SKM-1 treated with dmso at 0.1 percent for 144 hours (cell line): ENCODE measurements at regions not wholly inside any gene's neighbourhood (a gene's known extent, or its start where the extent isn't known, plus 50 kb on each side); places are given as distances from the start of the nearest gene placed in this dataset.
"Not testable (repeated sequence)": the region's sequence is repeated elsewhere in the genome, so short reads cannot be mapped to it uniquely, and the experiment has no call there.

Source experiments
- DNase-seq: peaks from one replicate; lab custom pipeline; 2025; ENCODE audit not compliant: unreplicated experiment; lab: John Stamatoyannopoulos, UW

DNA sequence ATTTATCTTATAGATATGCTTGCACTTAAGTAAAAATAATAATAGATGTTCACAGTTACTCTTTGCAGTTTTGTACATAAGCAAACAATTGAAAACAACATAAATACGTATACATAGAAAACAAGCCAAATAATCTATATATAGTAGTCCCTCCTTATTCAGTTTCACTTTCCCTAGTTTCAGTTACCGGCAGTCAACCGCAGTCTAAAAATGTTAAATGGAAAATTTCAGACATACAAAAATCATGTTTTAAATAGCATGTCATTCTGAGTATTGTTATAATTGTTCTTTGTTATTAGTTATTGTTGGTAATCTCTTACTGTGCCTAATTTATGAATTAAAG, 262.0 kb downstream of the CGGBP1 start:
- DNase-seq = no peak

DNA sequence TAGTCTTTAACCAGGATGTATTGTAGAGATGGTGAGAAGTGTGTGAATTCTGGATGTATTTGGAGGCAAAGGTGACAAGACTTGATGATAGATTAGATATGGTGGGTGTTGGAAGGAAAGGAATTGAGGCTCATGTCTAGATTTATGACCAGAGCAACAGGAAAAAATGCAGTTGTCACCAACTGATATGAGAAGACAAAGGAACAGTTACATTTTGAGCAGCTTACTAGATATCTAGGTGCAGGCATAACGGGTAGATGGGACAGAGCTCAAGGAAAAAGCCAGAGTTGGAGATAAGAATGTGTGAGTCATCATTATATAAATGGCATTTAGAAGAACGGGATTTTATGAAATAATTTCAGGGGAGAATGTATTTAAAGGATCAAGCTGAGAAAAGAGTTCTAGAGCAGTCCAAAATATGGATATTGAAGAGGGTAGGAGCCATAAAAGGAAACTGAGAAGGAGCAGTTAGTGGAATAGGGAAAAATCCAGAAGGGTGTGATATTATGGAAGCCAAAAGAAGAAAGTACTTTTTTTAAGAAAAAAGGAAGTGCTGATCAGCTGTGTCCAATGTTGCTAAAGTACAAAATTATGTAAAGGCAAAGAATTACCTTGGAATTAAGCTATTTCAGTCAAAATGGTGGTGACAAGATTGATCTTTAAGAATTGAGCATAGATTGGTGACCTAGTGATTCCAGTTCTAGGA, 262.5 kb downstream of the CGGBP1 start:
- no peak for DNase-seq

DNA sequence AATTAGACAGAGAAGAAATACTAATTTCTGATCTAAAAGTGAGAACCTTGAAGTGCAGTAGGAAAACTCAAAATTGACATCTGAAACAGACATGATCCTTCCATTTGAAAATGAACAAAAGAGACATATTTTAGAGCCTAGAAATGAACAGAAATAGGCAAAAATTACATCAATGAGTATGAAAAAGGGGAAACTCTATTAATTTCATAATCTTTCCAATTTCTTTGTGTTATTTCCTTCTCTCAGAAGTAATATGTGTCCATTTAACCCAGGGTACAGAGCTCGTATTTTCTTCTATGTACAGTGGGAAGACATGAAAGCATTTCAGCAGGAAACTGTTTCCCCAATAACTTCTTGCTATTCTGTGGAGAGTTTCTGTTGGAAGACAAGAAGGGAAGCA, 263.1 kb downstream of the CGGBP1 start:
- DNase-seq = no peak

- DNase-seq = no peak
Measured at GRCh38 chr3:87793337-87793877, 265.4 kb downstream of the CGGBP1 start.

- DNase-seq = no peak
Measured at GRCh38 chr3:87792534-87793336, 266.1 kb downstream of the CGGBP1 start, which contains the start of gene HTR1F. HTR1F (plus strand) TSS chr3:87792706.

DNA sequence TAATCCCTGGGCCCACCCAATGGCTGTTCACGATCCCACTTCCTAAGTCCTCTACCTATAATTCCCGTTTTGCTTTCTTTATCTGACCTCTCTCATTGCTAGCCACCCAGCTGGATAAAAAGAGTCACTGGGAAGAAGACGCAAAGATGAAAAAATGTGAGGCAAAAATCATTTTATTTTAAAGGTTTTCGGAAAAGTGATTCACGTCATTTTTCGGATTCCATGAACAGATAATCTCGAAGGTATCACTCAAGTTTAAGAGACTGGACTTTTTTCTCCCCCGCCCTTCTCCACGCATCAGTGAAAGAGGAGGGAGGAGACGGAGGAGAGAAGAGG, 266.6 kb downstream of the CGGBP1 start:
- no peak for DNase-seq

DNA sequence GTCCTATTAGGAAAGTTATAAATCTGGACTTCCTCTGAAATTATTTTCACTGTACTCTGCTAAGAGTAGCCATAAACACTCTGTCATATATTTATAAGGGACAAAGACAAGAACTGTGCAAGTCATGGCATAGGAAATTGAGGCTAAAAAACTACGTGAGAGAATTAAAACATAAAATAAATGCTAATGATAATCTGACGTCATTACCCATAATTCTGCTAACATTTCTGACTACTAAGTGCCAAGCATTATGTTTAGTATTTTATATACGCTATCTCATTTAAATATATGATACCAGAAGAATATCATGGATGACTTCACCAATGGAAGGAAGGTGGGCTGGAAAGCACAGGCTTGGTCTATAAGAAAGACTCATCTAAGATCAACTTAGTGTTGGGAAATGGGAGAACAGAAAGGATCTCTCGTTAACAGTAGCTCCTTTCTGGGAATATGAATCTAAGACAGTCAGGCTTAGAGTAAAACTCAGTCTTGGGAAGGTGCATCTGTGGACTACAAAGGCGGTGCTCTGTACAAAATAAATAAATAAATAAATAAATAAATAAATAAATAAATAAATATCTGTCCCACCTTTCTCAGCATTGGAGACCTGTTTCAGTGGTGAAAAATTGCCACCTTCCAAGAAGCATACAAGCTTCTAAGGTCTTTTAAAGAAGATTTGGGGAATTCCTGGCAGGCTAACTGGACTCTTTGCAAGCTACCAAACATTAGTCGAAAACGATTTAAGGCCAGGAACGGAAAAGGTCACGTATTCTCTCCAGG, 267.4 kb downstream of the CGGBP1 start:
- DNase-seq = no peak

DNA sequence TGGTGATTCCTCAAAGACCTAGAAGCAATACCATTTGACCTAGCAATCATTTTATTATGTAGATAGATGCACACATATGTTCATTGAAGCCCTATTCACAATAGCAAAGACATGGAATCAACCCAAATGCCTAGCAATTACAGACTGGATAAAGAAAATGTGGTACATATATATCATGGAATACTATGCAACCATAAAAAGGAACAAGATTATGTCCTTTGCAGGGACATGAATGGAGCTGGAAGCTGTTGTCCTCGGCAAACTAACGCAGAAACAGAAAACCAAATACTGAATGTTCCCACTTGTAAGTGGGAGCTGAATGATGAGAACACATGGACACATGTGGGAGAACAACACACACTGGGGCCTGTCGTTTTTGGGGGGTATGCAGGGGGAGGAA, 269.8 kb downstream of the CGGBP1 start:
- not testable (repeated sequence) for DNase-seq

GRCh38 chr3:87788516-87788915, 270.3 kb downstream of the CGGBP1 start:
- no peak for DNase-seq

- peak; percentile 55 for DNase-seq
Measured at GRCh38 chr3:87780811-87781210, 278.0 kb downstream of the CGGBP1 start.

- no peak for DNase-seq
Measured at GRCh38 chr3:87778876-87779275, 279.9 kb downstream of the CGGBP1 start.

DNA sequence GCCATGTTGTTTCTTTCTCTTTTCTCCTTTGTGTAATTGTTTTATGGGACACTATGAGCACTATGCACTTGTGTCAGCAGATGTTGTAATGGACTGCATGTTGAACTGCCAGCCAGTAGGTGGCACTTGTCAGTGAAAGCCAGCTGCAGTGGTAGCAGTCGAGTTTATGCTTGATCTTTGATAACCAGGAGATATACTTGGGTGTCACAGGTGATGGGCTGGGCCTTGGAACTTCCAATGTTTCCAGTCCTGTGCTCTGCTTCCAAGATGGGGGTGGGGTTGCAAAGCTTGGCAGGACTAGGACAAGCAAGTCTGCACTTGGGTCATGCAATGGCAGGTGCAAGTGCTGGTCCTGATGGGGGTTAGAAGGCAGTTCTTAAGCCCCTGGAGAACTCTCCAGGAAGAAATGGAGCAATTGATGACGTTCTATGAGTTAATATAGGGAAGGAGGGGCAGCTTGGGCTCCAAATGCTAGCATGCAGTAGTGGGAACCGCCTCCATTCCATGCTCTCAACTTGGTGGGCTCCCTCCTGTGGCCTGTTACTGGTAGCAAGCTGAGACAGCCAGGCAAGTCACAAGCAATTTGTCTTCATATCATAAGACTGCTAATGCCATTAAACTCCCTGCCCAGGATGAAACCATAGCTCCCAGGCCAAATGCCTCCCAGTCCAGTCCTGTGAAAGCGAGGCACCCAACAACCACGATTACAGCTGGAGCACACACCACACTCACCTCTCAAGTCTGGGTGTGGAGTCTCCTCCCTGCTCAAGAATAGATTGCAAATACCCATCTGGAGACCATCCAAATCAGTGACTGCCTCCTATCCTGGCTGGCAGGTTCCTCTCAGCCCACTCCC, 287.2 kb downstream of the CGGBP1 start:
- peak; percentile 24 for DNase-seq

DNA sequence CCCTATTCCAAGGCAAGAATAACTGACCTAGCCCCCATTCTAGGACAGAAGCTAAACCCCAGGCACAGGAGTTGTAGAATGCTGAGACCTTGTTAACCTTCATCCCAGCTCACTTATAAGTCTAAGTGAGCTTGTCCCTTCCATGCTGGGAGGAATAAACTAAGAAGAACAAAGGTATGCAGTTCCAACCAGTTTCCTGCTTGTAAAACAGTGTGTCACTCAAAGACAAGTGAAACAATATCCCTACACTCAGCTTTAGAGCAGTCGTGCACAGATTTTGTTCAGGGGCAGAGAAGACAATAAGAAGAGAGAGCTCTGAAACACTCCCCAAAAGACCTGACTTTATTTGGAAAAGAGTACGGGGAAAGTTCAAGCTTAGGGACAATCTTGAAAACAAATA, 292.1 kb downstream of the CGGBP1 start:
- DNase-seq = no peak

DNA sequence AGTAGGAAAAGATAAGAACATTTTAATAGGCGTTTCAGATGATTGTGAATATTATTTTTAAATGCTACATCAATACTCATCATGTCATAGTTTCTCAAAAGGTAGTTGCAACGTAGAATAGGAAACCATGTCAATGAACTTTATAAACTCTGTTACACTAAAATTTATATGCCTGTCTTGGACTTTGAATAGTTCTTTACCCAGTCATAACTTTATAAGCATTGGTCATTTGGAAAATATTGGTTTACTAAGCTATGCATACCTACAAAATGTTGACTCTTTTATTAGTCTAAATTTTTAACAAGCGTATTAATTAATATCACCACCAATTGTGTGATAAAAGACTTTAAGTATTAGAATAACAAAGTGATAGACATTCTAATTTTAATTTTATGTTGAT, 293.5 kb downstream of the CGGBP1 start:
- DNase-seq = no peak

DNA sequence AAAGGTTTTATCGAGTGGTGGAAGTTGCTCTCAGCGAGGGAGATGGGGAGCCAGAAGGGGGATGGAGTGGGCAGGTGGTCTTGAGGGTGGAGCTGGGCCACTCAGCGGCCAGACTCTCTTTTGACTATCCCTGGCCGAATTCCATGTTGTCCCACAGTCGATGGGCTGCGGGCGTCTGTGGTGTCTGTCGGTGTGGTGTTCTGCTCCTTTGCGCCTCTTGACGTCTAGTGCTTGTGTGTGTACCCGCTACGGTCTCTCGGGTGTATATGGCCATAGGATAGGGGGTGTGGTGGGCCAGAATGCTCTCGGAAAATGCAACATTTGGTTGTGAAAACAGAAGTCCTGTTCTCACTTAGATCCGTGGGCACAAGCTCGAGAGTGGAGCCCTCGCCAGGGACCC, 297.0 kb downstream of the CGGBP1 start:
- no peak for DNase-seq

- no peak for DNase-seq
Measured at GRCh38 chr3:87761341-87761740, 297.5 kb downstream of the CGGBP1 start.

DNA sequence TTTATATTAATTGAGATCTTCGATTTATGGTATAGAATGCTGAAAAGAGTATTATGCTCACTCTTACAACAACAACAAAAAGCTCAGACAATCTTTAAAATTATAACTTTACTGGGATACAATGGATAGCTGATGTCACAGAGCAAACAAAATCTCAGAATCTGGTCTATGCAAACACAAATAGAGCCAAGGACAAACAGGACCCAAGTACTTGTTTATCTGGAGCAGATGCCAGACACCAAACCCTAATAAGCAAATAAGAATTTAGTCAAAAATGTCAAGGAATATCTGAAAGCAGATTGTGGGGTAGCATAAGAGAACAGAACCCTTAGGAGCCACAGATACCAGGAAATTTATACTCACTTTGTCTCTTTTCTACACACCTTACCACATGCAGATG, 302.2 kb downstream of the CGGBP1 start:
- no peak for DNase-seq

- no peak for DNase-seq
Measured at GRCh38 chr3:87755852-87756251, 303.0 kb downstream of the CGGBP1 start.

- DNase-seq = no peak
Measured at GRCh38 chr3:87742250-87742649, 316.6 kb downstream of the CGGBP1 start.

- DNase-seq = not testable (repeated sequence)
Measured at GRCh38 chr3:87740894-87741293, 317.9 kb downstream of the CGGBP1 start.

DNA sequence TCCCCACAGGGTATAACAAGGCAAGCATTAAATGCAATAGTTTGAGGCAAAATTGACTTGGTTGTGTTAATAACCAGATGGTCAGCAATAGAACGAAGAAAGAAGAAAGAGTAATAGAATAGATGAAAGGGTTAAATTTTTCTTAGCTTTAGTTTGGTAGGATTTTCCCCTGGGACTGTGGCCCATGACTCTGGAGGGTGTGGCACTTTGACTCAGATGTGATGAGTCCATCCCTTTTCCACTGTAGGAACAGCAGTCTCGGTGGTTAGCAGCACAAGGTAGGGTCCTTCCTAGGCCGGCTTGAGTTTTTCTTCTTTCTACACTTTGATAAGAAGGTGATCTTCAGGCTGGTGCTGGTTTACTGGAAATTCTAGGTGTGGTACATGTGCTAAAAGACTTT, 321.0 kb downstream of the CGGBP1 start:
- not testable (repeated sequence) for DNase-seq
